GM23338 (cell line): ENCODE measurements at regions not wholly inside any gene's neighbourhood (a gene's known extent, or its start where the extent isn't known, plus 50 kb on each side); places are given as distances from the start of the nearest gene placed in this dataset.

Source experiments
- ATAC-seq: fragments of 200-7000 bp; cut with Tn5 transposase; 3 replicates; pipeline ENCODE4 v1.9.1; 2020
- DNase-seq: peaks from one replicate; pipeline ENCODE4 v3.0.0-alpha.2; 2015; ENCODE audit warnings: low spot score
- H2AFZ ChIP-seq: fragments of 200-600 bp; sonication (generic); 2 replicates; pipeline ENCODE4 v1.8.0; 2016; ENCODE audit warnings: antibody characterized with exemption, mild to moderate bottlenecking, moderate library complexity
- H3F3A ChIP-seq: fragments of 200-600 bp; sonication (generic); replicated peaks from 2 replicates; pipeline ENCODE4 v1.8.0; 2017; ENCODE audit warnings: antibody characterized with exemption, mixed run types, low read depth
- H3K27ac ChIP-seq: fragments of 200-600 bp; sonication (generic); 2 replicates; pipeline ENCODE4 v1.6.1; 2016; ENCODE audit warnings: low read depth
- H3K27me3 ChIP-seq: fragments of 200-600 bp; sonication (generic); 2 replicates; pipeline ENCODE4 v1.8.0; 2016; ENCODE audit warnings: mild to moderate bottlenecking, mixed run types, moderate library complexity; ENCODE audit not compliant: insufficient read depth
- H3K36me3 ChIP-seq: fragments of 200-600 bp; sonication (generic); 2 replicates; pipeline ENCODE4 v1.8.0; 2016; ENCODE audit warnings: mild to moderate bottlenecking; ENCODE audit not compliant: insufficient read depth
- H3K4me1 ChIP-seq: fragments of 200-600 bp; sonication (generic); 2 replicates; pipeline ENCODE4 v1.8.0; 2016; ENCODE audit warnings: mild to moderate bottlenecking, moderate library complexity; ENCODE audit not compliant: insufficient read depth
- H3K4me2 ChIP-seq: fragments of 200-600 bp; sonication (generic); 2 replicates; pipeline ENCODE4 v1.7.1; 2017; ENCODE audit warnings: mixed run types
- H3K4me3 ChIP-seq: fragments of 200-600 bp; sonication (generic); 2 replicates; pipeline ENCODE4 v1.6.1; 2016; ENCODE audit warnings: mixed run types
- H3K79me2 ChIP-seq: fragments of 200-600 bp; sonication (generic); replicated peaks from 2 replicates; pipeline ENCODE4 v1.8.0; 2017; ENCODE audit warnings: mild to moderate bottlenecking; ENCODE audit not compliant: insufficient read depth
- H3K9me2 ChIP-seq: fragments of 200-600 bp; sonication (generic); 2 replicates; pipeline ENCODE4 v1.8.0; 2017; ENCODE audit not compliant: insufficient read depth
- H4K20me1 ChIP-seq: fragments of 200-600 bp; sonication (generic); replicated peaks from 2 replicates; pipeline ENCODE4 v1.8.0; 2017; ENCODE audit warnings: mild to moderate bottlenecking; ENCODE audit not compliant: insufficient read depth
- H3K27ac Mint-ChIP-seq: 2 replicates; pipeline ENCODE4 v1.8.0; 2020; ENCODE audit warnings: inconsistent platforms, mild to moderate bottlenecking, moderate library complexity, mixed read lengths
- H3K27me3 Mint-ChIP-seq: 3 replicates; pipeline ENCODE4 v1.8.0; 2022; ENCODE audit warnings: low read depth, mild to moderate bottlenecking, moderate library complexity, mixed read lengths, inconsistent platforms; ENCODE audit not compliant: insufficient read depth, poor library complexity
- H3K36me3 Mint-ChIP-seq: 3 replicates; pipeline ENCODE4 v1.8.0; 2021; ENCODE audit warnings: low read depth, mild to moderate bottlenecking, inconsistent platforms, moderate library complexity, mixed read lengths
- H3K4me1 Mint-ChIP-seq: 3 replicates; pipeline ENCODE4 v1.8.0; 2020; ENCODE audit warnings: mild to moderate bottlenecking, inconsistent platforms, mixed read lengths
- H3K4me3 Mint-ChIP-seq: 3 replicates; pipeline ENCODE4 v1.8.0; 2021; ENCODE audit warnings: moderate library complexity, mild to moderate bottlenecking, inconsistent platforms, mixed read lengths
- H3K9me3 Mint-ChIP-seq: 3 replicates; pipeline ENCODE4 v1.8.0; 2020; ENCODE audit warnings: moderate library complexity, mild to moderate bottlenecking, inconsistent platforms, mixed read lengths
- CREB1 ChIP-seq: fragments of 250-450 bp; sonication (Bioruptor Pico); IDR thresholded peaks from 2 replicates; pipeline ENCODE4 v1.5.0; 2020; ENCODE audit warnings: low read depth, mild to moderate bottlenecking, moderate library complexity
- EZH2 ChIP-seq: fragments of 200-600 bp; sonication (generic); IDR thresholded peaks from one replicate; pipeline ENCODE4 v1.8.0; 2017; ENCODE audit warnings: antibody characterized with exemption, mild to moderate bottlenecking, low read depth; ENCODE audit not compliant: unreplicated experiment
- JUNB ChIP-seq: IDR thresholded peaks from one replicate; pipeline ENCODE4 v1.6.1; 2016; ENCODE audit warnings: antibody characterized with exemption; ENCODE audit not compliant: unreplicated experiment
- NANOG ChIP-seq: IDR thresholded peaks from 2 replicates; pipeline ENCODE4 v1.6.1; 2016; ENCODE audit warnings: antibody characterized with exemption, borderline replicate concordance
- POLR2AphosphoS5 ChIP-seq: IDR thresholded peaks from 2 replicates; pipeline ENCODE4 v1.6.1; 2016; ENCODE audit warnings: antibody characterized with exemption, low read depth
- STAT1 ChIP-seq: IDR thresholded peaks from one replicate; pipeline ENCODE4 v1.6.1; 2016; ENCODE audit warnings: antibody characterized with exemption; ENCODE audit not compliant: unreplicated experiment
- ZNF114 ChIP-seq: fragments of 250-450 bp; sonication (Bioruptor Pico); IDR thresholded peaks from 2 replicates; pipeline ENCODE4 v1.5.0; 2020; ENCODE audit warnings: mild to moderate bottlenecking, moderate library complexity
- ZNF331 ChIP-seq: fragments of 250-450 bp; sonication (Bioruptor Pico); IDR thresholded peaks from 2 replicates; pipeline ENCODE4 v1.5.0; 2020; ENCODE audit warnings: low read depth, mild to moderate bottlenecking, moderate library complexity
- TF ChIP-seq, protein P1 (sequence below): IDR thresholded peaks from 2 replicates; pipeline ENCODE4 v1.6.1; 2016; ENCODE audit warnings: antibody characterized with exemption
- TF ChIP-seq, protein P2 (sequence below): IDR thresholded peaks from one replicate; pipeline ENCODE4 v1.6.1; 2018; ENCODE audit warnings: antibody characterized with exemption; ENCODE audit not compliant: unreplicated experiment
- TF ChIP-seq, protein P3 (sequence below), 2 experiments: fragments of 200-600 bp in 1 of 2; sonication (generic) in 1 of 2; conservative IDR thresholded peaks; 2 replicates each; pipeline versions ENCODE4 v1.5.1 to v1.6.1; 2016 to 2017; ENCODE audit warnings: antibody characterized with exemption in 2 of 2, low read depth in 2 of 2, mild to moderate bottlenecking in 2 of 2, moderate library complexity in 1 of 2
- TF ChIP-seq, protein P4 (sequence below): fragments of 250-450 bp; sonication (Bioruptor Pico); IDR thresholded peaks from 2 replicates; pipeline ENCODE4 v1.5.0; 2020; ENCODE audit warnings: mild to moderate bottlenecking, moderate library complexity

DNA sequence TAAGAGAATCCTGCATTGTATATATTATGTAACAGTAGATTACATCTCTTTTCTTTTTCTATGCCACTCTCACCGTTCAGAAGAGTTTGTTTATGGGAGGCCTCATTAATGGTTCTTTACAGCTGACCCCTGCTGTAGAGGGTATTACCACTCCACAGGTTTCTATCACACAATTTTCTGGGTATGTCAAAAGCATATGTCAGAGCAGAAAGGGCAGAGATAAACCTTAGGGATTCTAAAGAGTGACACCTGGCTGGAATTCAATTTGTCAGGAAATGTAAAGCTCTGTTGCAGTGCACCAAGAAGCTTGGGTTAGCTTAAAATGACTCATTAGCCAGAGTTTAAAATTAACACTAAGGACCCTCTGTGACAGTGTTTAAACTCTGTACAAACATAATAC lies 658.7 kb downstream of the PCDH18 start:
- Histone ChIP-seq H3K9me2 (no peaks in the 10 kb centered on the region), H3K4me1 (no peaks in the 10 kb centered on the region), H2AFZ (no peak overlapping the region), H3K4me3 (no peak overlapping the region), H3K36me3 (no peaks in the 10 kb centered on the region), H3K27me3 (no peaks in the 10 kb centered on the region), H4K20me1 (no peaks in the 10 kb centered on the region), H3F3A (no peaks in the 10 kb centered on the region), H3K79me2 (no peaks in the 10 kb centered on the region), H3K4me2 (no peak overlapping the region), H3K27ac (no peak overlapping the region)
- Mint-ChIP-seq H3K9me3 (peaks cover 2% of the 10 kb centered on the region; the same call in 1 of the 3 replicates), H3K4me1 (peaks cover 2% of the 10 kb centered on the region; the same call in 2 of the 3 replicates), H3K36me3 (no peaks in the 10 kb centered on the region; the same call in 2 of the 3 replicates), H3K4me3 (no peak overlapping the region), H3K27me3 (no peaks in the 10 kb centered on the region), H3K27ac (no peak overlapping the region)
- DNase-seq, result no peak
- ATAC-seq, result no peak
- TF ChIP-seq POLR2AphosphoS5 (no peak), NANOG (no peak), ZNF114 (CRISPR knock-in tag) (no peak), STAT1 (no peak), ZNF331 (CRISPR knock-in tag) (no peak), EZH2 (no peak), JUNB (no peak), CREB1 (no peak)
- TF ChIP-seq, protein P1, sequence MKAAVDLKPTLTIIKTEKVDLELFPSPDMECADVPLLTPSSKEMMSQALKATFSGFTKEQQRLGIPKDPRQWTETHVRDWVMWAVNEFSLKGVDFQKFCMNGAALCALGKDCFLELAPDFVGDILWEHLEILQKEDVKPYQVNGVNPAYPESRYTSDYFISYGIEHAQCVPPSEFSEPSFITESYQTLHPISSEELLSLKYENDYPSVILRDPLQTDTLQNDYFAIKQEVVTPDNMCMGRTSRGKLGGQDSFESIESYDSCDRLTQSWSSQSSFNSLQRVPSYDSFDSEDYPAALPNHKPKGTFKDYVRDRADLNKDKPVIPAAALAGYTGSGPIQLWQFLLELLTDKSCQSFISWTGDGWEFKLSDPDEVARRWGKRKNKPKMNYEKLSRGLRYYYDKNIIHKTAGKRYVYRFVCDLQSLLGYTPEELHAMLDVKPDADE, result no peak
- TF ChIP-seq, protein P2, sequence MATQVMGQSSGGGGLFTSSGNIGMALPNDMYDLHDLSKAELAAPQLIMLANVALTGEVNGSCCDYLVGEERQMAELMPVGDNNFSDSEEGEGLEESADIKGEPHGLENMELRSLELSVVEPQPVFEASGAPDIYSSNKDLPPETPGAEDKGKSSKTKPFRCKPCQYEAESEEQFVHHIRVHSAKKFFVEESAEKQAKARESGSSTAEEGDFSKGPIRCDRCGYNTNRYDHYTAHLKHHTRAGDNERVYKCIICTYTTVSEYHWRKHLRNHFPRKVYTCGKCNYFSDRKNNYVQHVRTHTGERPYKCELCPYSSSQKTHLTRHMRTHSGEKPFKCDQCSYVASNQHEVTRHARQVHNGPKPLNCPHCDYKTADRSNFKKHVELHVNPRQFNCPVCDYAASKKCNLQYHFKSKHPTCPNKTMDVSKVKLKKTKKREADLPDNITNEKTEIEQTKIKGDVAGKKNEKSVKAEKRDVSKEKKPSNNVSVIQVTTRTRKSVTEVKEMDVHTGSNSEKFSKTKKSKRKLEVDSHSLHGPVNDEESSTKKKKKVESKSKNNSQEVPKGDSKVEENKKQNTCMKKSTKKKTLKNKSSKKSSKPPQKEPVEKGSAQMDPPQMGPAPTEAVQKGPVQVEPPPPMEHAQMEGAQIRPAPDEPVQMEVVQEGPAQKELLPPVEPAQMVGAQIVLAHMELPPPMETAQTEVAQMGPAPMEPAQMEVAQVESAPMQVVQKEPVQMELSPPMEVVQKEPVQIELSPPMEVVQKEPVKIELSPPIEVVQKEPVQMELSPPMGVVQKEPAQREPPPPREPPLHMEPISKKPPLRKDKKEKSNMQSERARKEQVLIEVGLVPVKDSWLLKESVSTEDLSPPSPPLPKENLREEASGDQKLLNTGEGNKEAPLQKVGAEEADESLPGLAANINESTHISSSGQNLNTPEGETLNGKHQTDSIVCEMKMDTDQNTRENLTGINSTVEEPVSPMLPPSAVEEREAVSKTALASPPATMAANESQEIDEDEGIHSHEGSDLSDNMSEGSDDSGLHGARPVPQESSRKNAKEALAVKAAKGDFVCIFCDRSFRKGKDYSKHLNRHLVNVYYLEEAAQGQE, result no peak
- TF ChIP-seq, protein P3, sequence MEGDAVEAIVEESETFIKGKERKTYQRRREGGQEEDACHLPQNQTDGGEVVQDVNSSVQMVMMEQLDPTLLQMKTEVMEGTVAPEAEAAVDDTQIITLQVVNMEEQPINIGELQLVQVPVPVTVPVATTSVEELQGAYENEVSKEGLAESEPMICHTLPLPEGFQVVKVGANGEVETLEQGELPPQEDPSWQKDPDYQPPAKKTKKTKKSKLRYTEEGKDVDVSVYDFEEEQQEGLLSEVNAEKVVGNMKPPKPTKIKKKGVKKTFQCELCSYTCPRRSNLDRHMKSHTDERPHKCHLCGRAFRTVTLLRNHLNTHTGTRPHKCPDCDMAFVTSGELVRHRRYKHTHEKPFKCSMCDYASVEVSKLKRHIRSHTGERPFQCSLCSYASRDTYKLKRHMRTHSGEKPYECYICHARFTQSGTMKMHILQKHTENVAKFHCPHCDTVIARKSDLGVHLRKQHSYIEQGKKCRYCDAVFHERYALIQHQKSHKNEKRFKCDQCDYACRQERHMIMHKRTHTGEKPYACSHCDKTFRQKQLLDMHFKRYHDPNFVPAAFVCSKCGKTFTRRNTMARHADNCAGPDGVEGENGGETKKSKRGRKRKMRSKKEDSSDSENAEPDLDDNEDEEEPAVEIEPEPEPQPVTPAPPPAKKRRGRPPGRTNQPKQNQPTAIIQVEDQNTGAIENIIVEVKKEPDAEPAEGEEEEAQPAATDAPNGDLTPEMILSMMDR (conservative IDR thresholded peaks at IDR 0.05; ENCODE audit: low read depth in 2 of 2), result no peak
- TF ChIP-seq, protein P4, sequence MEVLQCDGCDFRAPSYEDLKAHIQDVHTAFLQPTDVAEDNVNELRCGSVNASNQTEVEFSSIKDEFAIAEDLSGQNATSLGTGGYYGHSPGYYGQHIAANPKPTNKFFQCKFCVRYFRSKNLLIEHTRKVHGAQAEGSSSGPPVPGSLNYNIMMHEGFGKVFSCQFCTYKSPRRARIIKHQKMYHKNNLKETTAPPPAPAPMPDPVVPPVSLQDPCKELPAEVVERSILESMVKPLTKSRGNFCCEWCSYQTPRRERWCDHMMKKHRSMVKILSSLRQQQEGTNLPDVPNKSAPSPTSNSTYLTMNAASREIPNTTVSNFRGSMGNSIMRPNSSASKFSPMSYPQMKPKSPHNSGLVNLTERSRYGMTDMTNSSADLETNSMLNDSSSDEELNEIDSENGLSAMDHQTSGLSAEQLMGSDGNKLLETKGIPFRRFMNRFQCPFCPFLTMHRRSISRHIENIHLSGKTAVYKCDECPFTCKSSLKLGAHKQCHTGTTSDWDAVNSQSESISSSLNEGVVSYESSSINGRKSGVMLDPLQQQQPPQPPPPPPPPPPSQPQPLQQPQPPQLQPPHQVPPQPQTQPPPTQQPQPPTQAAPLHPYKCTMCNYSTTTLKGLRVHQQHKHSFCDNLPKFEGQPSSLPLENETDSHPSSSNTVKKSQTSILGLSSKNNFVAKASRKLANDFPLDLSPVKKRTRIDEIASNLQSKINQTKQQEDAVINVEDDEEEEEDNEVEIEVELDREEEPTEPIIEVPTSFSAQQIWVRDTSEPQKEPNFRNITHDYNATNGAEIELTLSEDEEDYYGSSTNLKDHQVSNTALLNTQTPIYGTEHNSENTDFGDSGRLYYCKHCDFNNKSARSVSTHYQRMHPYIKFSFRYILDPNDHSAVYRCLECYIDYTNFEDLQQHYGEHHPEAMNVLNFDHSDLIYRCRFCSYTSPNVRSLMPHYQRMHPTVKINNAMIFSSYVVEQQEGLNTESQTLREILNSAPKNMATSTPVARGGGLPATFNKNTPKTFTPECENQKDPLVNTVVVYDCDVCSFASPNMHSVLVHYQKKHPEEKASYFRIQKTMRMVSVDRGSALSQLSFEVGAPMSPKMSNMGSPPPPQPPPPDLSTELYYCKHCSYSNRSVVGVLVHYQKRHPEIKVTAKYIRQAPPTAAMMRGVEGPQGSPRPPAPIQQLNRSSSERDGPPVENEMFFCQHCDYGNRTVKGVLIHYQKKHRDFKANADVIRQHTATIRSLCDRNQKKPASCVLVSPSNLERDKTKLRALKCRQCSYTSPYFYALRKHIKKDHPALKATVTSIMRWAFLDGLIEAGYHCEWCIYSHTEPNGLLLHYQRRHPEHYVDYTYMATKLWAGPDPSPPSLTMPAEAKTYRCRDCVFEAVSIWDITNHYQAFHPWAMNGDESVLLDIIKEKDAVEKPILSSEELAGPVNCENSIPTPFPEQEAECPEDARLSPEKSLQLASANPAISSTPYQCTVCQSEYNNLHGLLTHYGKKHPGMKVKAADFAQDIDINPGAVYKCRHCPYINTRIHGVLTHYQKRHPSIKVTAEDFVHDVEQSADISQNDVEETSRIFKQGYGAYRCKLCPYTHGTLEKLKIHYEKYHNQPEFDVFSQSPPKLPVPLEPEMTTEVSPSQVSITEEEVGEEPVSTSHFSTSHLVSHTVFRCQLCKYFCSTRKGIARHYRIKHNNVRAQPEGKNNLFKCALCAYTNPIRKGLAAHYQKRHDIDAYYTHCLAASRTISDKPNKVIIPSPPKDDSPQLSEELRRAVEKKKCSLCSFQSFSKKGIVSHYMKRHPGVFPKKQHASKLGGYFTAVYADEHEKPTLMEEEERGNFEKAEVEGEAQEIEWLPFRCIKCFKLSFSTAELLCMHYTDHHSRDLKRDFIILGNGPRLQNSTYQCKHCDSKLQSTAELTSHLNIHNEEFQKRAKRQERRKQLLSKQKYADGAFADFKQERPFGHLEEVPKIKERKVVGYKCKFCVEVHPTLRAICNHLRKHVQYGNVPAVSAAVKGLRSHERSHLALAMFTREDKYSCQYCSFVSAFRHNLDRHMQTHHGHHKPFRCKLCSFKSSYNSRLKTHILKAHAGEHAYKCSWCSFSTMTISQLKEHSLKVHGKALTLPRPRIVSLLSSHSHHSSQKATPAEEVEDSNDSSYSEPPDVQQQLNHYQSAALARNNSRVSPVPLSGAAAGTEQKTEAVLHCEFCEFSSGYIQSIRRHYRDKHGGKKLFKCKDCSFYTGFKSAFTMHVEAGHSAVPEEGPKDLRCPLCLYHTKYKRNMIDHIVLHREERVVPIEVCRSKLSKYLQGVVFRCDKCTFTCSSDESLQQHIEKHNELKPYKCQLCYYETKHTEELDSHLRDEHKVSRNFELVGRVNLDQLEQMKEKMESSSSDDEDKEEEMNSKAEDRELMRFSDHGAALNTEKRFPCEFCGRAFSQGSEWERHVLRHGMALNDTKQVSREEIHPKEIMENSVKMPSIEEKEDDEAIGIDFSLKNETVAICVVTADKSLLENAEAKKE (CRISPR knock-in tag), result no peak
